Left renal cortex interstitium (tissue), 4 donors: ENCODE measurements at regions not wholly inside any gene's neighbourhood (a gene's known extent, or its start where the extent isn't known, plus 50 kb on each side); places are given as distances from the start of the nearest gene placed in this dataset.

ENCODE experiments used
- DNase-seq, 4 donors: peaks; one replicate each; pipeline ENCODE4 v3.0.0-alpha.2; 2013; ENCODE audit warnings: low read depth in 4 of 4, low spot score in 2 of 4, missing footprints in 1 of 4

- no peak for DNase-seq
Observed at GRCh38 chr7:98565103-98565502, 52.0 kb upstream of the NPTX2 start.

DNA sequence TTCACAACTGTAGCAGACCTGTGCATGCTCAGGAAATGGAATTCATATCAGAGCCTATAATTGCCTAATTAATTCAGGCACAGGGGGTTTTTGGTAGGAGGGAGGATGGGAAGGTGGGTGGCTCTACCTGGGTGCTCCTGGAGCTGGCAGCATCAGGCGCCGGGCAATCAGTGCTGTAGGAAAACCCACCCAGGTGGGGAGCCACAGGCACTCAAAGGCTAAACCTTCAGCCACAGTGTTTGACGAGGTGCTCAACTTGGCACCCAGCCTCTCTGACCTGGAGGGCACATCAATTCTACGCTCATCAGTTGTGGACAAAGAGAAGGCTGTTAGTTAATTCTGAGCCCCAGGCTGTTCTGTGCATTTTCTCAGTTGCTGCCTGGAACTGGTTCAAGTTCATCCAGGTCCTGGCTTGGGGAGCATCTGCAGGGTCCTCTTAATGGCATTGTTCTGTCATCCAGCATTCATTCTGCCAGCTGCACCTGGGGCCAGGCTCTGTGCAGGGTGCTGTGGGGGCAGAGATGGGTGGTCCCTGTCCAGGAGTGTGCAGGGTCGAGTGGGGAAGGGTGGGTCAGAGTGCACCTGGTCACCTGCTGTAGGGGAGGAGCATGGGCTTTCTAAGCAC is 54.1 kb upstream of the NPTX2 start:
- no peak for DNase-seq

GRCh38 chr7:98562381-98562823 is 54.7 kb upstream of the NPTX2 start:
- no peak for DNase-seq

DNA sequence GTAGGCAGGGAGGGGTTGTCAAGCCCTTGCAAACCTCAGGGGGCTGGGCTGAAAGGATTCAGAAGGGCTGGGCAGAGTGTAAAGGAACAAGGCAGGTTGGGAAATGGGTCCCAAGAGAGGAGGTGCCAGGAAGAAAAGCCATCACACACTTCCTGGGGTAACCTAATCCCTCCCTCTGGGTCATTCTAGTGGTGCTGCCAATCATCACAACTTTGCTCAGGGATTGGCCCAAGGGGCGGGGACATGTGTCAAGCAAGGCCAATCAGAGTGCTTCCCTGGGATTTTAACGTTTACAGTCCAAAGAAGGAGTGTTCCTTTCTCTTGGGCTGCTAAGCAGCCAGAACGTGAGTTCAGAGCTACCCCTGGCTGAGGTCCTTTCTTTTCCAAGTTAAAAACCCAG is 57.1 kb upstream of the NPTX2 start:
- DNase-seq, result no peak

GRCh38 chr7:98559219-98559618 is 57.9 kb upstream of the NPTX2 start:
- no peak for DNase-seq

GRCh38 chr7:98557538-98558031 is 59.5 kb upstream of the NPTX2 start:
- no peak for DNase-seq

DNA sequence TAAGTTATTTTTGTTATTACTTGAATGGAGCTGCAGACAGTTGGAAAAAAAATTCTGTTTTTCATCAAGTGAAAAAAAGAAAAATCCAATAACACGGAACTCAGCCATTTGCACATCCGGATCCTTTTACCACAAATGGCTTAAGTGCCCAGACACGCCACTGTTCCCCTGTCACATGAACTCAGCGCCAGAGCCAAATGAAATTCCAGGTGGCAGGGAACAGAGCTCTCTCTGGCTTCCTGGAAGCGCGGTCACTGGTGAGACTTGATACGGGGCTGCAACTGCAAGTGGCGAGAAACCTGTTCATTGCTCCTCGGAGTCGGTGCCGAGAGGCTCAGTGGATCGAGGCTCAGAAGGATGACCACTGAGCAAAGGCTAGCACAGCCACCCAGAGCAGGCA is 60.8 kb upstream of the NPTX2 start:
- DNase-seq, result no peak

- DNase-seq, result no peak
Observed at GRCh38 chr7:98555403-98555802, 61.7 kb upstream of the NPTX2 start.

DNA sequence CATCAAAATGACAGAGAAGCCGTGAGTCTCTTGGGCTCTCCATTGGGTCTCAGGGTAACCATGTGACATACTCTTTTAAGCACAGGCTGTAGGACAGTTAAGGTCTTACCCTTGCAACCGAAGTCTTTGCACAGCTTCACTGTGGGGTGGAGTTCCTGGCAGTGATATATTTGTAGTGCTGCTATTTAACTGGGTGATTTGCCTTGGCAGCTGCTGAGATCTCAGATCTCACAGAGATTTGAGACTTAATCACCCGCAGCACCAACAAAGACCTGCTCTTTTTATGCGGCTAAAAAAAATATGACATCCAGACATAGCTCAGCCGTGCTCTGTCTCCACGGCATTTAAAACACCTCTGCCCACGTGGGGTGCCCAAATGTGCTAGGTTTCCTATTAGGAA is 63.4 kb upstream of the NPTX2 start:
- no peak for DNase-seq

GRCh38 chr7:98551611-98552273 is 65.3 kb upstream of the NPTX2 start:
- peak in 2 of 4 donors; percentile 13 to 19 for DNase-seq

GRCh38 chr7:98548971-98549370 is 68.1 kb upstream of the NPTX2 start:
- no peak for DNase-seq

DNA sequence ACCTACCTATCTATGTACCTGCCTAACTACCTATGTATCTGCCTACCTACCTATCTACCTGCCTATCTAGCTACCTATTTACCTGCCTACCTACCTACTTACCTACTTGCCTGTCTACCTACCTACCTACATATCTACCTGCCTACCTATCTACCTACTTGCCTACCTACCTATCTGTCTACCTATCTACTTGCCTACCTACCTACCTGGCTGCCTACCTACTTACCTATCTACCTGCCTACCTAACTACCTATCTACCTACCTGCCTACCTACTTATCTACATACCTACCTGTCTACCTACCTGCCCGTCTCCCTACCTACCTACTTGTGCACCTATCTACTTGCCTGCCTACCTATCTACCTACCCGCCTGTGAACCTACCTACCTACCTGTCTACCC is 68.7 kb upstream of the NPTX2 start:
- DNase-seq, result no peak

- DNase-seq, result no peak
Observed at GRCh38 chr7:98541101-98541500, 76.0 kb upstream of the NPTX2 start.

DNA sequence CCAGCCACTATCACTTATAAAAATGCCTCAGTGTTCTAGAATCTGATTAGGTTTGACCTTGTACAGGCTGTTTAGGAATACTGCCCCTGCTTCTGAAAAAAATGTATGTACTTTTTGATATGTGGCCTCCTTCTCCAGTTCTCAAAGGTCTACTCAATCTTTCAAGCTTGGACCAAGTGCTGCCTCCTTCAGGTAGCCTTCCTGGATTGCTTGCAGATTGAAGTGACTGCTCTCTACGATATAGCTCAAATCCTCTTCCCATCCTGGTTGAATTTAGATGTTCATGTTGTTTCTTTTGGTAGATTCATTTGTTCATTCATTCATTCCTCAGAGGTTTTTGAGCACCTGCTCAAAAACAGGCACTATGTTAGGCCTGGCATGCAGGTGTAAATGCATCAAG is 77.2 kb upstream of the NPTX2 start:
- no peak for DNase-seq

GRCh38 chr7:98536803-98537202 is 80.3 kb upstream of the NPTX2 start:
- DNase-seq, result no peak

- no peak for DNase-seq
Observed at GRCh38 chr7:98534493-98534892, 82.6 kb upstream of the NPTX2 start.

DNA sequence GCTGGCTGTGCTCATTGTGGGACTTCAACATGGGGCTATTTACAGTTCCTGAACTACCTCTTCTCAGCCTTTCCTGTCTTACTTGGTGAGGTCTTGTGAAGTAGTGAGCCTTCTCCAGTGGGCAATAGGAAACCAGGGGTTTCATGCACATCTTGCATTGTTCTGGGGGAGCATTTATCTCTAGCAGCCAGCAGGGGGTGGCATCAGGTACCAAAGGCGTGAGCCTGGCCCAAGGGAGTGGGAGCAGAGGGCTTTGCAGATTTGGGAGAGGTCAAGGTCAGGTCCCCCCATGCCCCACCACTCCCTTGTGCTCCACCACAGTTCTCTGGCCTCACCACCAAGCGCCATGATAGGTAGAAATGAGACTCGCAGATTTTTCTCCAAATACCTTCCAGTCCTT is 85.4 kb upstream of the NPTX2 start:
- DNase-seq, result no peak

DNA sequence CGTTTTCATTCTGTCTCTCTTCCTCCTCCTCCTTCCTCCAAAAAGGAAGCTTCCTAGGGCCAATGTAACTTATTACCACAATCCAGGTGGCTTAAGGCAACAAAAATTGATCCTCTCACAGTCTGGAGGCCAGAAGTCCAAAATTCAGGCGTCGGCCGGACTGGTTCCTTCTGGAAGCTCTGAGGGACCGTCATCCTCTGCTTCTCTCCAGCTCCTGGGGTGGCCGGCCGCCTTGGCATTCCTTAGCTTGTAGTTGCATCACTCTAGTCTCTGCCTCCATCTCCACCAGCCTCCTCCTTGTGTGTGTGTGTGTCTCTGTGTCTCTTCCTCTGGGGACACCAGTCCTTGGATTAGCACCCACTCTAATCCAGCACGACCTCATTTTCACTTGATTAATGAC is 89.0 kb upstream of the NPTX2 start:
- no peak for DNase-seq

DNA sequence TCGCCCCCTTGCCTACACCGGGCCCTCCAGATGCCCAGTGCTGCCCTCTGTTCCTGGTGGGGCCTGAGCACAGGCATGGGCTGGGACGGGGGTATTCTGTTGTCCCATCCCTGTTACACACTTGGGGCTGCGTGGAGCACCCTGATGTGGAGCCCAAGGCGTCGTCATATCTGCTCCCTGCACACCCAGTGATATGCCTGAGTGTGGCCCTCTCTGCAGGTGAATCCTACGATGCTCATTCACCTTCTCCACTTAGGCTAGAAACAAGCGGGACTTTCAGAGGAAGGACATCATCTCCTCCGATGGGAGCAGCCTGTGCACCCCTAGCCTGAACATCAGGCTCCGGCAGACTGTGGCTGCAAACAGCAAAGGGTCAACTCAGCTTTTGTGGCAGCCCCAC is 91.0 kb upstream of the NPTX2 start:
- no peak for DNase-seq

- no peak for DNase-seq
Observed at GRCh38 chr7:98521089-98521692, 95.9 kb upstream of the NPTX2 start.

DNA sequence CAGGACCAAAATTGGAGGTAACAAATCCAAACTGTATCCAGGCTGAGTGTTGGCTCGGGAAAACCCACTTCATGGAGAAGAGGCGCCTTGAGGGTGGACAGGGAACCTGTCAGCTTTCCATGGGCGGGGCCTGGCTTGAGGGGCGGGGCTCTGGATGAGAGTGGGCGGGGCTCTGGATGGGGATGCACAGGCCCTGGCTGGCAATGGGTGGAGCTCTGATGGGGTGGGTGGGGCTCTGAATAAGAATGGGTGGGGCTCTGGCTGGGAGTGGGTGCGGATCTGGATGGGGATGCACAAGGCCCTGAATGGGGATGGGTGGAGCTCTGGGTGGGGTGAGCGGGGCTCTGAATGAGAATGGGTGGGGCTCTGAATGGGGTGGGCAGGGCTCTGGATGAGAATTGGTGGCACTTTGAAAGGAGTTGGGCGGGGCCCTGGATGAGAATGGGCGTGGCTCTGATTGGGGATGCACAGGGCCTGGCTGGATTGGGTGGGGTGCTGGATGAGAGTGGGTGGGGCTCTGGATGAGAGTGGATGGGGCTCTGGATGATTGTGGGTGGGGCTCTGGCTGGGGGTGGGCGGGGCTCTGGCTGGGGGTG is 96.6 kb upstream of the NPTX2 start:
- no peak for DNase-seq
